ENCODE measurements at regions not wholly inside any gene's neighbourhood (a gene's known extent, or its start where the extent isn't known, plus 50 kb on each side); places are given as distances from the start of the nearest gene placed in this dataset.

GRCh38 chr2:18176679-18177215, 298.3 kb downstream of the KCNS3 start:
- no peaks in the 10 kb centered on the region for H3K4me1 ChIP-seq (ENCODE audit: control insufficient read depth, extremely low read depth, insufficient read depth, low read length)
- DNase-seq (ENCODE audit: low read depth, low spot score) (no peak), FAIRE-seq (no peak)
- no peak overlapping the region for H3K4me2 ChIP-seq (ENCODE audit: insufficient read depth, low read length)
- H3K27me3 ChIP-seq (ENCODE audit: control insufficient read depth in 2 of 2, insufficient read depth in 2 of 2, low read length in 2 of 2) = peaks cover 0 to 2% of the 10 kb centered on the region in 2 experiments
- no peak overlapping the region for H2AFZ ChIP-seq (ENCODE audit: low read depth, low read length)
- ChIA-PET POLR2A (interaction anchor here (0.6 kb wide), 1 partner anchor 852 kb away, joined by 3 read pairs; no protein-coding TSS in a partner anchor), CTCF (interaction anchor here (0.8 to 2.0 kb wide), 6 partner anchors 8 to 331 kb away, joined by 3 to 5 read pairs (median 4); no protein-coding TSS in a partner anchor)
- H3K9me3 ChIP-seq (replicated peaks; ENCODE audit: control insufficient read depth, insufficient read depth, low read length) = no peaks in the 10 kb centered on the region
- dilution Hi-C loops (cut with MboI; ENCODE audit: extremely low pct_ligation_motif_present, low sequenced_read_pairs) (no loop called here), intact Hi-C loops (cut with micrococcal nuclease) (loop anchor here (5.0 kb wide), 1 partner anchor 454 kb away; no protein-coding TSS in a partner anchor)
- H3K27ac ChIP-seq (ENCODE audit: insufficient read depth, low read depth, low read length) = no peak overlapping the region
- H4K20me1 ChIP-seq (replicated peaks; ENCODE audit: control insufficient read depth, extremely low read depth, insufficient read depth, low read length) = no peaks in the 10 kb centered on the region
- H3K36me3 ChIP-seq (ENCODE audit: control insufficient read depth in 2 of 2, extremely low read depth in 1 of 2, insufficient read depth in 2 of 2, low read length in 2 of 2) = no peaks in the 10 kb centered on the region
- H3K9ac ChIP-seq (replicated peaks; ENCODE audit: extremely low read depth, insufficient read depth, low read length) = no peak overlapping the region
- no TSS peak for BruUV-seq (replicated peaks)
- no peak for TF ChIP-seq FOS (IDR thresholded peaks at IDR 0.05; ENCODE audit: borderline replicate concordance, insufficient read depth, low read length)
- no peak for TF ChIP-seq GATA2 (IDR thresholded peaks at IDR 0.05; ENCODE audit: insufficient read depth, insufficient read length, low read depth, low read length)
- TF ChIP-seq POLR2AphosphoS5 (IDR thresholded peaks at IDR 0.05; ENCODE audit: insufficient read depth, low read depth, low read length) = no peak
- H3K79me2 ChIP-seq (ENCODE audit: control insufficient read depth, insufficient read depth, low read length) = no peaks in the 10 kb centered on the region
- H3K4me3 ChIP-seq (replicated peaks in 1 of 3; ENCODE audit: insufficient read depth in 1 of 3, low read depth in 1 of 3, low read length in 3 of 3) = no peak overlapping the region
- no peaks in the 10 kb centered on the region for H3K9me1 ChIP-seq (replicated peaks; ENCODE audit: control insufficient read depth, extremely low read depth, insufficient read depth, low read length)

- Histone ChIP-seq H4K20me1 (replicated peaks; ENCODE audit: control insufficient read depth, extremely low read depth, insufficient read depth, low read length) (no peaks in the 10 kb centered on the region), H3K79me2 (ENCODE audit: control insufficient read depth, insufficient read depth, low read length) (no peaks in the 10 kb centered on the region), H3K36me3 (ENCODE audit: control insufficient read depth in 2 of 2, extremely low read depth in 1 of 2, insufficient read depth in 2 of 2, low read length in 2 of 2) (no peaks in the 10 kb centered on the region), H2AFZ (ENCODE audit: low read depth, low read length) (no peak overlapping the region), H3K27me3 (ENCODE audit: control insufficient read depth in 2 of 2, insufficient read depth in 2 of 2, low read length in 2 of 2) (no peaks in the 10 kb centered on the region), H3K4me2 (ENCODE audit: insufficient read depth, low read length) (no peak overlapping the region), H3K4me3 (replicated peaks in 1 of 3; ENCODE audit: insufficient read depth in 1 of 3, low read depth in 1 of 3, low read length in 3 of 3) (no peak overlapping the region), H3K9me3 (replicated peaks; ENCODE audit: control insufficient read depth, insufficient read depth, low read length) (no peaks in the 10 kb centered on the region), H3K9ac (replicated peaks; ENCODE audit: extremely low read depth, insufficient read depth, low read length) (no peak overlapping the region), H3K27ac (ENCODE audit: insufficient read depth, low read depth, low read length) (no peak overlapping the region), H3K9me1 (replicated peaks; ENCODE audit: control insufficient read depth, extremely low read depth, insufficient read depth, low read length) (no peaks in the 10 kb centered on the region), H3K4me1 (ENCODE audit: control insufficient read depth, extremely low read depth, insufficient read depth, low read length) (no peaks in the 10 kb centered on the region)
- no TSS peak for BruUV-seq (replicated peaks)
- TF ChIP-seq EZH2 (IDR thresholded peaks at IDR 0.05; ENCODE audit: borderline replicate concordance, low read depth, low read length, severe bottlenecking) (no peak), POLR2A (IDR thresholded peaks at IDR 0.05; ENCODE audit: low read depth, low read length) (no peak), GATA2 (IDR thresholded peaks at IDR 0.05; ENCODE audit: insufficient read depth, insufficient read length, low read depth, low read length) (no peak), JUN (IDR thresholded peaks at IDR 0.05; ENCODE audit: borderline replicate concordance, insufficient read depth, insufficient read length, low read depth) (no peak), MAX (IDR thresholded peaks at IDR 0.05; ENCODE audit: insufficient read depth, insufficient read length) (no peak), POLR2AphosphoS5 (IDR thresholded peaks at IDR 0.05; ENCODE audit: insufficient read depth, low read depth, low read length) (no peak), FOS (IDR thresholded peaks at IDR 0.05; ENCODE audit: borderline replicate concordance, insufficient read depth, low read length) (no peak), MYC (IDR thresholded peaks at IDR 0.05; ENCODE audit: low read depth, low read length) (no peak), CTCF (IDR thresholded peaks at IDR 0.05; ENCODE audit: extremely low read depth in 1 of 2, insufficient read depth in 1 of 2, low read depth in 1 of 2, low read length in 2 of 2) (no peak)
- DNase-seq (ENCODE audit: low read depth, low spot score) = no peak
- ChIA-PET CTCF (interaction anchor here (0.8 to 1.6 kb wide), 4 partner anchors 18 to 453 kb away, joined by 3 to 10 read pairs (median 4); no protein-coding TSS in a partner anchor), POLR2A (no interaction called here)
- dilution Hi-C loops (cut with MboI; ENCODE audit: extremely low pct_ligation_motif_present, low sequenced_read_pairs) (no loop called here), intact Hi-C loops (cut with micrococcal nuclease) (no loop called here)
- FAIRE-seq = no peak
Observed at GRCh38 chr2:18172607-18173006, 294.1 kb downstream of the KCNS3 start.

All from endothelial cell of umbilical vein (primary cell).